ENCODE measurements at regions not wholly inside any gene's neighbourhood (a gene's known extent, or its start where the extent isn't known, plus 50 kb on each side); places are given as distances from the start of the nearest gene placed in this dataset.
"Not testable (repeated sequence)": the region's sequence is repeated elsewhere in the genome, so short reads cannot be mapped to it uniquely, and the experiment has no call there.

DNA sequence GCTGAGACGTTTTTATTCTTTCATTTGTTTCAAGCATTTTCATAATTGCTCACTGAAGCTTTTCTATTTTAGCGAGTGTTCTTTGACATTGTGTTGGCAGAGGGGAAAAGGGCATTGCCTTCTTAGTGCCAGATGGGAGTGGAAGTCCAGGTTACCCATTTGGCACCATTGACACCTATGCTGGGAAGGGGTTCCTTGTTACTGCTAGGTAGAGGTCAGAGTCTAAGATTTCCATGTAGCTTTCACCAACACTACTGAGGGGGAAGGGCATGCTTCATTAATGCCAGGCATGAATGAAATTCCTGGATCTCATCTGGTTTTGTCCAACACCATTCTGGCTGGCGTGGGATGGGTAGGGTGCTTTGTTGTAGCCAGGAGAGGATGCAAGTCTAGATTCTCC, 191.3 kb upstream of the PLGLB1 start:
- H3K4me3 ChIP-seq; H3K36me3 ChIP-seq; intact Hi-C loops (cut with DNase I); FAIRE-seq; H3K9me3 ChIP-seq; H3K27ac ChIP-seq; H3K27me3 ChIP-seq; DNase-seq; H3K4me1 ChIP-seq; ATAC-seq: not testable (repeated sequence)
- WGBS, 2 donors = 76 to 80% methylated on average over 1 to 2 of the region's 3 CpGs

DNA sequence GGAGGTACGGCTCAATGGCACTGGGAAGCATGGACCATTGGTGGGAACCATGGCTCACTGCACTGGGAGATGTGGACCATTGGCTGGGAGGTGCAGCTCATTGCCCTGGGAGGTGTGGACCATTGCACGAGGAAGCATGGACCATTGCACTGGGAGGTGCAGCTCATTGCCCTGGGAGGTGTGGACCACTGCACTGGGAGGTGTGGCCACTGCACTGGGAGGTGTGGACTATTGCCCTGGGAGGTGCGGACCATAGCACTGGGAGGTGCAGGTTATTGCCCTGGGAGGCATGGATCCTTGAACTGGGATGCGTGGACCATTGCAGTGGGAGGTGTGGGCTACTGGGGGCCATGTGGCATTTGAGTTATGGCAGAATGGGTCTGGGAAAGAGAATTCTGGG, 195.4 kb upstream of the PLGLB1 start:
- H3K36me3 ChIP-seq; H3K9me3 ChIP-seq; H3K4me3 ChIP-seq; H3K27ac ChIP-seq; FAIRE-seq; DNase-seq; intact Hi-C loops (cut with DNase I); H3K27me3 ChIP-seq; ATAC-seq; H3K4me1 ChIP-seq: not testable (repeated sequence)
- WGBS, 2 donors = 68 to 88% methylated on average over 2 of the region's 4 CpGs

GRCh38 chr2:87217741-87218410, 196.2 kb upstream of the PLGLB1 start:
- H3K4me3 ChIP-seq; intact Hi-C loops (cut with DNase I); H3K27me3 ChIP-seq; H3K4me1 ChIP-seq; H3K36me3 ChIP-seq; H3K27ac ChIP-seq; H3K9me3 ChIP-seq; FAIRE-seq: not testable (repeated sequence)
- TF ChIP-seq, protein P1, sequence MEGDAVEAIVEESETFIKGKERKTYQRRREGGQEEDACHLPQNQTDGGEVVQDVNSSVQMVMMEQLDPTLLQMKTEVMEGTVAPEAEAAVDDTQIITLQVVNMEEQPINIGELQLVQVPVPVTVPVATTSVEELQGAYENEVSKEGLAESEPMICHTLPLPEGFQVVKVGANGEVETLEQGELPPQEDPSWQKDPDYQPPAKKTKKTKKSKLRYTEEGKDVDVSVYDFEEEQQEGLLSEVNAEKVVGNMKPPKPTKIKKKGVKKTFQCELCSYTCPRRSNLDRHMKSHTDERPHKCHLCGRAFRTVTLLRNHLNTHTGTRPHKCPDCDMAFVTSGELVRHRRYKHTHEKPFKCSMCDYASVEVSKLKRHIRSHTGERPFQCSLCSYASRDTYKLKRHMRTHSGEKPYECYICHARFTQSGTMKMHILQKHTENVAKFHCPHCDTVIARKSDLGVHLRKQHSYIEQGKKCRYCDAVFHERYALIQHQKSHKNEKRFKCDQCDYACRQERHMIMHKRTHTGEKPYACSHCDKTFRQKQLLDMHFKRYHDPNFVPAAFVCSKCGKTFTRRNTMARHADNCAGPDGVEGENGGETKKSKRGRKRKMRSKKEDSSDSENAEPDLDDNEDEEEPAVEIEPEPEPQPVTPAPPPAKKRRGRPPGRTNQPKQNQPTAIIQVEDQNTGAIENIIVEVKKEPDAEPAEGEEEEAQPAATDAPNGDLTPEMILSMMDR (IDR thresholded peaks at IDR 0.05) = peak in 2 of 4 donors; percentile 7 to 53
- ATAC-seq (peak; percentile 60 to 97 (median 92)), DNase-seq (peak in 4 of 6 donors; percentile 12 to 73 (median 37))
- 11 to 15% methylated on average over 9 to 11 of the region's 21 CpGs for WGBS, 2 donors

GRCh38 chr2:87220651-87221050, 199.0 kb upstream of the PLGLB1 start:
- H3K27me3 ChIP-seq; intact Hi-C loops (cut with DNase I); H3K4me1 ChIP-seq; DNase-seq; ATAC-seq; H3K4me3 ChIP-seq; H3K9me3 ChIP-seq; FAIRE-seq; H3K36me3 ChIP-seq; H3K27ac ChIP-seq: not testable (repeated sequence)
- 58 to 61% methylated on average over 9 of the region's 9 CpGs for WGBS, 2 donors

DNA sequence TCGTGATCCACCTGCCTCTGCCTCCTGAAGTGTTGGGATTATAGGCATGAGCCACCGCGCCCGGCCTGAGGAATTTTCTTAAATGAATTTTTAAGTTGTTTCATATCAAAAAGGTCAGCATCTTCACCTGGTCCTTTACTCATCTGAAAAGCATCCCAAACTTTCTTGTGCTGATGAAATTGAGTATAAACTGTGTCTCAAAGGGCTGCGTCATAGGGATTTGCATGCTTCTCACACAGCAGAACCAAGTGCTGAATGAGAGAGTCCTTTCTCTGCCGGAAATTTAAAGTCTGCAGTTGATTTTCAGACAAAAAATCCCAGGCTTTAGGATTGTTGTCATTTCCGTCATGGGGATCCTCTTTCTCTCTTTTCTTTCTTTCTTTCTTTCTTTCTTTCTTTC, 200.5 kb upstream of the PLGLB1 start:
- 61 to 73% methylated on average over 7 of the region's 7 CpGs for whole genome bisulfite sequencing, 2 donors
- H3K27ac ChIP-seq; ATAC-seq; H3K4me3 ChIP-seq; H3K36me3 ChIP-seq; H3K4me1 ChIP-seq; H3K9me3 ChIP-seq; H3K27me3 ChIP-seq; intact Hi-C loops (cut with DNase I); DNase-seq; FAIRE-seq: not testable (repeated sequence)

- H3K9me3 ChIP-seq; H3K27ac ChIP-seq; ATAC-seq; DNase-seq; H3K4me3 ChIP-seq; intact Hi-C loops (cut with DNase I); H3K27me3 ChIP-seq; FAIRE-seq; H3K4me1 ChIP-seq; H3K36me3 ChIP-seq: not testable (repeated sequence)
- WGBS, 2 donors = 0 to 47% methylated on average over 1 to 2 of the region's 3 CpGs
These were observed 202.2 kb upstream of the PLGLB1 start for GRCh38 chr2:87223873-87224272.

DNA sequence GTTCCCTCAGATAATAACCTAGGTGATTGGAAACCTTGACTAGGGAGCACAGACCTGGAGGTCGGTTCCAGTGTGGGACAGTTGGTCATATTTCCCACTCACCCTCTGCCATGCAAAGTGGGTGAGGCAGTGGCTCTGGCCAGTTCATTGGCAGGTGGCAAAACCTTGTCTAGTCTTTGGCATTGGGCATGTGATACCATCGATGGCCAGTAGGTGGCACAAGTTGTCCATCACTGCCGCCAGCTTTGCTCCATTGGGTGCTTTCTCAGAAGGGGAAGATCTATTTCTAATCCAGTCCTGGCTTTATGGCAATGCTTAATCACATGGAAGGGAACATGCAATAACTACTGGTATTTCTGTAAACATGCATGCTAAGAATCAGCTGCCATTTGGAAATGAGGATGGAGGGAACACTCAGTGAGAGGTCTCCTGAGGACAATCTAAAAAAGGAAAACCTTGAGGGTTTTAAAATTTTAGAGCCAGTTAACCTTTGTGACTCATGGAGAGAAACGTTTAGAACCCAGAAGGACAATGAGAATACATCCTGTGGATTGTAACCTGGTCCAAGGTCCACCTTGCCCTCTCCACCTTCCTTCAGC, 207.5 kb upstream of the PLGLB1 start:
- TF ChIP-seq, protein P1 (IDR thresholded peaks at IDR 0.05) = peak in 2 of 4 donors; percentile 48 to 58
- DNase-seq (peak in 1 of 6 donors; percentile 16), FAIRE-seq (peak; percentile 88), ATAC-seq (peak; percentile 63 to 99 (median 95))
- H3K9me3 ChIP-seq; H3K27me3 ChIP-seq; H3K27ac ChIP-seq; H3K4me3 ChIP-seq; H3K4me1 ChIP-seq; H3K36me3 ChIP-seq; intact Hi-C loops (cut with DNase I): not testable (repeated sequence)
- WGBS, 2 donors = 0 to 4% methylated on average over 2 of the region's 4 CpGs

- H3K36me3 ChIP-seq; ATAC-seq; H3K9me3 ChIP-seq; H3K27ac ChIP-seq; H3K27me3 ChIP-seq; H3K4me1 ChIP-seq; H3K4me3 ChIP-seq; DNase-seq; intact Hi-C loops (cut with DNase I); FAIRE-seq: not testable (repeated sequence)
- 69% methylated on average over 2 of the region's 4 CpGs; no CpG with 5 or more reads in 1 of the 2 donors for WGBS, 2 donors
These were observed 208.3 kb upstream of the PLGLB1 start for GRCh38 chr2:87229964-87230363.

DNA sequence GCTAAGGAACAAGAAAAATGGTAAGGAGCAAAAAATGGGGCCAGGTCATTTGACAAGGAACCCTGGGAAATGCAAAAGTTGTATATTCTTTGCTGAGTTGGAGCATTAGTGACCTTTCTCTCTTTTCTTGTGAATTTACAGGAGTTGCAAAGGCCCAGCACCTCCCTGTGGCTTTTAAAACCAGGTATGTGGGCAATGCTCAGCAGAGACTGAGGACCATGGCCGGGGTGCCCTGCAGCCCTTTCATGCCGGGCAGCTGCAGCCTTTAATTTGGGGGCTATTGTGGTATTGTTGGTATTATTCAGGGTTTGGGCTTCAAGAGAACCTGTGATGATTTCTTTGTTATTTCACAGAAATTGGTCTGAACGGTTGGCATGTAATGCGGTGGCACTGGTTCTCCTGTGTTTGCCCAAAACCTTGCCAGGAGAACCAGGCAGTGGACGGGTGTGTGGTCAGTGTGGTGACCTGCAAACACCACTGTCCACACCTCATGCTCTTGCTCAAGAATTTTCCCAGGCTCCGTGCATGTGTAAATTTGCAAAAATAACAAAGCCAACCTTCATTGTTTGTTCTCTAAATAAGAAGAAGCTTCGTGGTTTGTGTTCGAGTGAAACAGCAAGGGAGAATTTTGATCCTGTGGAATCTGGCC, 213.8 kb upstream of the PLGLB1 start:
- intact Hi-C loops (cut with DNase I); H3K27ac ChIP-seq; H3K27me3 ChIP-seq; H3K9me3 ChIP-seq; H3K4me1 ChIP-seq; H3K4me3 ChIP-seq; DNase-seq; FAIRE-seq; H3K36me3 ChIP-seq: not testable (repeated sequence)
- 82% methylated on average over 2 of the region's 8 CpGs; no CpG with 5 or more reads in 1 of the 2 donors for WGBS, 2 donors
- ATAC-seq = peak in 2 of 4 donors; percentile 76 to 79

Measured in pancreas (tissue), 10 donors.